Keratinocyte (primary cell): ENCODE measurements at regions not wholly inside any gene's neighbourhood (a gene's known extent, or its start where the extent isn't known, plus 50 kb on each side); places are given as distances from the start of the nearest gene placed in this dataset.

ENCODE experiments used
- CTCF ChIP-seq, 3 experiments: IDR thresholded peaks in 1 of 3; conservative IDR thresholded peaks in 1 of 3; optimal IDR thresholded peaks in 1 of 3; 2 replicates in 2 of 3; 3 replicates in 1 of 3; pipeline versions ENCODE3 to v1.5.1; 2011; ENCODE audit warnings: low read length in 3 of 3, mild to moderate bottlenecking in 3 of 3, moderate library complexity in 2 of 3, control low read depth in 1 of 3, inconsistent platforms in 1 of 3; ENCODE audit not compliant: insufficient read depth in 2 of 3; ENCODE audit errors: extremely low read depth in 1 of 3
- EZH2 ChIP-seq: IDR thresholded peaks from one replicate; pipeline ENCODE4 v1.6.1; 2012; ENCODE audit warnings: inconsistent platforms, mild to moderate bottlenecking, low read length, moderate library complexity

GRCh38 chr3:22239011-22239410 is 488.0 kb upstream of the ZNF385D start:
- TF ChIP-seq CTCF (optimal IDR thresholded peaks at IDR 0.05 in 1 of 3, IDR thresholded peaks at IDR 0.05 in 1 of 3, conservative IDR thresholded peaks at IDR 0.05 in 1 of 3; ENCODE audit: extremely low read depth in 1 of 3, insufficient read depth in 2 of 3, low read length in 3 of 3) (no peak), EZH2 (no peak)
